AG04449 (cell line): ENCODE measurements at regions not wholly inside any gene's neighbourhood (a gene's known extent, or its start where the extent isn't known, plus 50 kb on each side); places are given as distances from the start of the nearest gene placed in this dataset.
"Not testable (repeated sequence)": the region's sequence is repeated elsewhere in the genome, so short reads cannot be mapped to it uniquely, and the experiment has no call there.

Experiments
- CTCF ChIA-PET: fragments of 350-600 bp; formaldehyde crosslinking; extraction: SDS; loops from one replicate; lab custom pipeline; 2021; ENCODE audit warnings: antibody characterized with exemption; lab: Yijun Ruan, JAX
- POLR2A ChIA-PET: fragments of 400-600, 350-600 bp; formaldehyde crosslinking; extraction: SDS; loops from one replicate; lab custom pipeline; 2020; ENCODE audit warnings: antibody characterized with exemption, inconsistent platforms; lab: Yijun Ruan, JAX
- DNase-seq: peaks from one replicate; pipeline ENCODE4 v3.0.0-alpha.2; 2010; ENCODE audit warnings: low read depth, low spot score
- H3K4me3 ChIP-seq: 2 replicates; pipeline ENCODE4 v1.5.1; 2011; ENCODE audit warnings: low read depth, mild to moderate bottlenecking, control low read depth, low read length
- CTCF ChIP-seq: IDR thresholded peaks from one replicate; pipeline ENCODE4 v1.5.1; 2011; ENCODE audit warnings: mild to moderate bottlenecking, moderate library complexity, low read length, control low read depth, inconsistent platforms; ENCODE audit not compliant: insufficient read depth; ENCODE audit errors: missing control alignments

- ChIA-PET CTCF (no interaction called here), POLR2A (no interaction called here)
- no peak overlapping the region for H3K4me3 ChIP-seq
- no peak for DNase-seq
- TF ChIP-seq CTCF: no peak
Measured at GRCh38 chr11:82184966-82185365, 548.7 kb downstream of the FAM181B start.

GRCh38 chr11:82183346-82183745, 550.3 kb downstream of the FAM181B start:
- POLR2A ChIA-PET: no interaction called here
- no peak for DNase-seq
- CTCF ChIA-PET: no interaction called here
- no peak for TF ChIP-seq CTCF
- no peak overlapping the region for H3K4me3 ChIP-seq

GRCh38 chr11:82182697-82183096, 551.0 kb downstream of the FAM181B start:
- DNase-seq, CTCF ChIA-PET, POLR2A ChIA-PET, H3K4me3 ChIP-seq: not testable (repeated sequence)

DNA sequence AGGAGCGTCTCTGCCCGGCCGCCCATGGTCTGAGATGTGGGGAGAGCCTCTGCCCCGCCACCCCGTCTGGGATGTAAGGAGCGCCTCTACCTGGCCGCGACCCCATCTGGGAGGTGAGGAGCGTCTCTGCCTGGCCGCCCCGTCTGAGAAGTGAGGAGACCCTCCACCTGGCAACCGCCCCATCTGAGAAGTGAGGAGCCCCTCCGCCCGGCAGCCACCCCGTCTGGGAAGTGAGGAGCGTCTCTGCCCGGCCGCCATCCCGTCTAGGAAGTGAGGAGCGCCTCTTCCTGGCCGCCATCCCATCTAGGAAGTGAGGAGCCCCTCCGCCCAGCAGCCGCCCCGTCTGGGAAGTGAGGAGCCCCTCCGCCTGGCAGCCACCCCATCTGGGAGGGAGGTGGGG, 551.9 kb downstream of the FAM181B start:
- CTCF ChIA-PET, H3K4me3 ChIP-seq, DNase-seq, POLR2A ChIA-PET: not testable (repeated sequence)

GRCh38 chr11:82176945-82177344, 556.7 kb downstream of the FAM181B start:
- H3K4me3 ChIP-seq: no peak overlapping the region
- TF ChIP-seq CTCF: no peak
- POLR2A ChIA-PET: no interaction called here
- DNase-seq: no peak
- CTCF ChIA-PET: no interaction called here

GRCh38 chr11:82176365-82176764, 557.3 kb downstream of the FAM181B start:
- no peak overlapping the region for H3K4me3 ChIP-seq
- POLR2A ChIA-PET: no interaction called here
- CTCF ChIA-PET: no interaction called here
- DNase-seq: no peak
- TF ChIP-seq CTCF: no peak

- ChIA-PET CTCF (no interaction called here), POLR2A (no interaction called here)
- DNase-seq: no peak
- no peak overlapping the region for H3K4me3 ChIP-seq
- no peak for TF ChIP-seq CTCF
Measured at GRCh38 chr11:82174610-82175009, 559.1 kb downstream of the FAM181B start.
